ENCODE measurements at regions not wholly inside any gene's neighbourhood (a gene's known extent, or its start where the extent isn't known, plus 50 kb on each side); places are given as distances from the start of the nearest gene placed in this dataset.

GRCh38 chr2:48912110-48912509 lies 156.6 kb upstream of the LHCGR start:
- no peak for DNase-seq (ENCODE audit: low read depth)

DNA sequence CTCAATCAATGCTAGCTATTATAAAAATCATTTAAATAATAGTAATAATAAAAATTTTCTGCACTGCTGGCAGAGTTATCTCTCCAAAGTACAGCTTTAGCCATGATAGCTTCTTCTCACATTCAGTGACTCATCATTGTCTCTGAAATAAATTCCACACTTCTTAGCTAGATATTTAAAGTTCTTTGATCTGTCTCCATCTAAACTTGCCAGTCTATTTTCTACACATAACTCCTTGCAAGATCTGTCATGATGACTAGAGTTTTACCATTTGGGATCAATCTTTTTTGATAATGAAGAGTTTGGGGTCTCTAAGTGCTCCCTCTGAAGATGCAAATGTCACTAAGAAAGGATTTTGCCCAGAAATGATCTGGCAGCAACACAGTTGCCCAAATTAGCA lies 155.4 kb upstream of the LHCGR start:
- DNase-seq (ENCODE audit: low read depth) = no peak

DNA sequence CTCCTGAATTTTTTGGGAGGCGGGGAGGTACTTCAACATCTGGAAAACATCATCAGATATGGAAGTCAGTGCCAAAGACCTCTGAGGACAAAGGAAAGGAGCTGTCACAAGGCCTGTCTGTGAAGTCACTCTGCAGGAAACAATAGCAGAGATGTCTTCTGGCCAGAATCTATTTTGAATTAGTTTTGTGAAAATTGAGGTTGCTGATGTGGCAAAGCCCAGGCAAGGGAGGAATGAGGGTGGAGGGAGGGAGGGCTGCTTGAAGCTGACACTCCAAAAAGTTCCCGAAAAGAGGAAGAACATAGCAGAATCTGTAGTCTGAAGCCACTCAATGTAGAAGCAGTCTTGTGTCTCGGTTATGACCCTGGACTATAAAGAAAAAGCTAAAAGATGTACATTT lies 151.1 kb upstream of the LHCGR start:
- DNase-seq (ENCODE audit: low read depth) = no peak

DNA sequence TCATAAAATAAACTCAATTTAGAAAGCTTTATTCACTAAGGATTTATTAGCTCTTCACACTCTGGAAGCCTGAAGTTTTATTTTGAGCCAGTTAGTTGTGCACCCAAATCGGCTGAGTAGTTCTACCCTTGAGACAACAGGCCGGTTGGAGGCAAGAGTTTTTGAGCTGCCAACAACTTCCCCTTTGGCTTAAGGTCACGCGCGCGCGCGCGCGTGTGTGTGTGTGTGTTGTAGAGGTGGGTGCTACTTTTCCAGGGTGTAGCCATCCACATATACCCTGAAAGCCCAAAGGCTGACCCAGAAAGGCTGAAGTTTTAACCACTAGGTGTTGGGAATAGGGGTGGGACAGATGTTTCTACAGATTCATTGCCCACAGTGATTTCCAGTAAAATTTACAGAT lies 150.2 kb upstream of the LHCGR start:
- no peak for DNase-seq (ENCODE audit: low read depth)

DNA sequence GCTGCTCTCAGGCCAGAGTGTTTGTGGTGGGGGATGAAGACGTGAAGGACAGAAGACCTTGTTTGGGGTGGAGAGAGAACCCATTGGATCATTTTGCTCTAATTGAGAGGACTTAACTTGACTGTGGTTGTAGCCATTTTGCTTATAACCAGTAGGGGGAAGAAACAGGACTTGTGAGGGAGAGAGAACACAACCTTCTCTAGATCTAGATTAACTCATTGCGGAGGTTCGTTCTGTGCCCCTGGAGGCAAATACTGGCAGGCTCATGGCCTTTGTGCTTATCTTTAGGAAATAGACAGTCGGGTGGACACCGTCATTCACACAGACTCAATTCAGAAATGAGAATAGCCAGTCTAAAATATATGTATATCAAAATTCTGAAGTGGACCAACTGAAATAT lies 147.0 kb upstream of the LHCGR start:
- DNase-seq (ENCODE audit: low read depth) = no peak

GRCh38 chr2:48901416-48901815 lies 145.9 kb upstream of the LHCGR start:
- no peak for DNase-seq (ENCODE audit: low read depth)

DNA sequence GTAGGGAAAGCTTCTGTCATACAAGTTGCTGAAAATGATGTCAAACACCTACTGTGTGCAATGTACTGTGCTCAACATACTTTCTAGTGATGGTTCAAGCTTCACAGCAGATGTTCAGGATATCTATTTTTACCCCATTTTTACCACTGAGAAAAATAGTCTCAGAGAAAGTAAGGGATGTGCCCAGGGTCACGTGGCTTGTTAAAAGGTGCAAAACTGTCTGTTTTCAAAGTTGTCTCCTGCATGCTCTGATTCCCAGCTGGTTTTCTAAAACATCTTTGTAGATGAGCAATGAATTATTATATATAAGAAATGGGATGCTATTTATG lies 145.5 kb upstream of the LHCGR start:
- no peak for DNase-seq (ENCODE audit: low read depth)

GRCh38 chr2:48900321-48901014 lies 144.9 kb upstream of the LHCGR start:
- DNase-seq (ENCODE audit: low read depth) = peak; percentile 0

DNA sequence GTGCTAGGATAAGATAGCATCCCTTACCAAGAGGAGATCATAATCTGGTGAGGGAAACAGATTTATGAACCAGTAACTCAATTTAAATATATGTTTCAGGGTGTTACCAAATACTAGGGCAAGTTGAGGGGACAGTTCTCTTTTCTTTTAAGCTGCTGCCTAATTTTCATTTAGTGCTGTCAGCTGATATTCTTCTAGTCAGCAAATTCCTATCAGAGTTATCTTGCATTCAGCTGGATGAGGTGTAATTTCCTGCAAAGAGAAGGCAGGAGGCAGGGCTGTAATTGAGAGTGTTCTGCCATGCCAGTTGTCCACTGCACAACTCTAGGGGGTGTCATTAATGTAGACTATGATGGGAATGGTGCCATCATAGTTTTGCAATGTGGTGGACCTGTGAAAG lies 141.3 kb upstream of the LHCGR start:
- no peak for DNase-seq (ENCODE audit: low read depth)

DNA sequence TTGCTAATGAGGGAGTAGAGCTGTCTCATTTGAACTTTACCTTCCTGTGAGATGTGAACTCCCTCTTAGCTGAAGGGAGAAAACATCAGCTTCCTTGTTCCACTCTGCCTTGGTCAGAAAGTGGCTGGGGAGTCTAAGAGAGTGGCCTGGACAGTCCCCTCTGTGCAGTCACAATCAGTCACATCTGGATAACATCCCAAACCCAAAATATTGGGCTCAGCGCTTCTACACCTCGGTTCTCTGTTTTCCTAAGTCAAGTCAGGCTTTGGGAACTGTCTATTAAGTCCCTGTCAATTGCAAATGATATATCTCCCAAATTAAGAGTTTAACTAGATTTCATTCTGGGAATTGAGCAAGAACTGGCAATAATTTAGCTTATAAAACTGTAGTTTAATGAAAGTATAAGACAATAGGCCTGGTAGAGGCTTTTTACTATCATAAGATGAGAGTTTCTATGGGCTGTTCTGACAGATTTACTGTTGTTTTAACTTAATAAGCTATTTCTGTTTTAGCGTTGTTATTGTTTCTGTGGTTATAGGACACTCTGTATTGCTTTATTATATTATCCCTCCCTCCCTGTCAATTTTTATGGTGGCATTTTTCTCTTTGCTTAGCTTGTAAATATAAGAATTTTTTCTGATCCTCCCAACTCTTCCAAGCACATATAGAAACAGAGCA lies 135.1 kb upstream of the LHCGR start:
- DNase-seq (ENCODE audit: low read depth) = no peak

- DNase-seq (ENCODE audit: low read depth) = no peak
Measured at GRCh38 chr2:48888066-48888465, 132.5 kb upstream of the LHCGR start.

- no peak for DNase-seq (ENCODE audit: low read depth)
Measured at GRCh38 chr2:48886919-48887318, 131.4 kb upstream of the LHCGR start.

DNA sequence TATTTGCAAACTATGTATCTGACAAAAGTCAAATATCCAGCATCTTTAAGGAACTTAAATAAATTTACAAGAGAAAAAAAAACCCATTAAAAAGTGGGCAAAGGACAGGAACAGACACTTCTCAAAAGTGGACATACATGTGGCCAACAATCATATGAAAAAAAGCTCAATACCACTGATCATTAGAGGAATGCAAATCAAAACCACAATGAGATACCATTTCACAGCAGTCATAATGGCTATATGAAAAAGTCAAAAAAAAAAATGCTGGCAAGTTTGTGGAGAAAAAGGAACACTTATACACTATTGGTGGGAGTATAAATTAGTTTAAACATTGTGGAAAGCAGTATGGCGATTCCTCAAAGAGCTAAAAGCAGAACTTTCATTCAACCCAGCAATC lies 130.3 kb upstream of the LHCGR start:
- DNase-seq (ENCODE audit: low read depth) = no peak

- no peak for DNase-seq (ENCODE audit: low read depth)
Measured at GRCh38 chr2:48883661-48884060, 128.1 kb upstream of the LHCGR start.

- DNase-seq (ENCODE audit: low read depth) = no peak
Measured at GRCh38 chr2:48874282-48874681, 118.8 kb upstream of the LHCGR start.

- no peak for DNase-seq (ENCODE audit: low read depth)
Measured at GRCh38 chr2:48873666-48874065, 118.1 kb upstream of the LHCGR start.

DNA sequence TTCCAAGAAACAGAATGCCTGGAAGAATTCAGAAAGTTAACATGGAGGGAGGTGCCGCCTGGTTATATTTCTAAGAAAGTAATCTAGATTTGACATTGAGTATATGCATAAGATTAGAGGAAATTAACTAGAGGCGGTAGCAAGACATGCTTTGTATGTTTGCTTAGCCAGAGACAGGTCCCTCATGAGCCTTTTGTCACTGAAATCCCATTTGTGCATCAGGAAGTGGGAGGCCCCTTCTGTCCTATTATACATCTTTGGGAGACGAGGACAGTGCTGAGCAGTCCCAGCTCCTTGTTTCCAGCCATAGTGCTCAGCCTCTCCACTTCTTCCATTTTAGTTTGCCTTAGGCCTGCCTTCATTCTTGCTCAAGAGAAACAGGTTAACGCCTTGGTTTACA lies 115.4 kb upstream of the LHCGR start:
- DNase-seq (ENCODE audit: low read depth) = no peak

DNA sequence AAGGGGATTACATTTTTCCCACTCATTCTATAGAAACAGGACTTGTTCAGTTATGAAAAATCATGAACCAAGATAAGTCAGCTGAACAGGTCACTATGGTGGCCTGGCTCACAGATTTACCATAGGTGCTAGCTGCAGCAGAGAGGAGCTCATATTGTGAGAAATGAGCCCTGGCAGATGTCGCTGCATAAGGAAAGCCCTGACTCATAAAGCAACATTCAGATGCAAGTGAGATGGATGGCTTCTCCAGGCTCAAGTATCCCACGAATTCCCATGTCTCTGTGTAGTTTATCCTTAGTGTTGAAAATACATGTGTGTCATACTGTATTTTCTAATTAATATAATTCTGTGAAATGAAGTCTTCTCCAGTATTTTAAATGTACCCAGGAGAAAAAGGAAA lies 115.0 kb upstream of the LHCGR start:
- no peak for DNase-seq (ENCODE audit: low read depth)

DNA sequence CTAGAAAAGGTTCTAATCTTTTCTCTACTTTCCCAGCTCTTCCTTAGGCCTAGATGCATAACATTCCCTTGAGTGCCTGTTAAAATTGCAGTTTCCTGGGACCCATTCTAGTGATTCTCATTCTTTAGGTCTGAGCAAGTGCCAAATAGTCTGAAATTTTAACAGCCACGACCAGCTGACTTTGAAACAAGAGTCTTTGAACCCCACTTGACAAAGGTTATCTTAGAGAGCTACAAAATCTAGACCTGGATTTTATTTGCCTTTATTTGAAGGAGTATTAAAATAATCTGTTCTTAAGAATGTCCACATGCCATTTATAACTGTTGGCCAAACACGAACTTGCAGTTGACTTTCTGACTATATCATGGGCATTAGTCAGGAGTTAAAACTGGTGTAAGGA lies 110.2 kb upstream of the LHCGR start:
- no peak for DNase-seq (ENCODE audit: low read depth)

GRCh38 chr2:48860380-48860779 lies 104.9 kb upstream of the LHCGR start:
- no peak for DNase-seq (ENCODE audit: low read depth)

GRCh38 chr2:48856657-48857056 lies 101.1 kb upstream of the LHCGR start:
- no peak for DNase-seq (ENCODE audit: low read depth)

- no peak for DNase-seq (ENCODE audit: low read depth)
Measured at GRCh38 chr2:48856144-48856543, 100.6 kb upstream of the LHCGR start.

DNA sequence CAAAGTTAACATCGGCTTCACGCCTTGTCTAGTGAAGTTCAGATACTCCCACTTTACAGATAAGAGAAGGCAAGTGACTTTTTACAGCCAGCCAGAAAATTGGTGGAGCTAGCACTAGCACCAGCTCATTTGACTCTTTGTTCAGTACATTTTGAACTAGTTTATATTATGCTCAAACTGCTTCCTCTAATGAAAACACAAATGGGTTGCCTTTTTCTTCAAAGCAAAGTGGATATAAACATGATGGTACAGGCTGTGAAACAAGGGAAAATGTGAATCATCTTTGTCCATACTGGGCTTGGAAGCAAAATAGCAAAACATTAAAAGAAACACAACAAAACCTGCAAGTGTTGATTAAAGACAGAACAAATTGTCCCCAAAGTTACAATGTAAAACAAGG lies 99.6 kb upstream of the LHCGR start:
- no peak for DNase-seq (ENCODE audit: low read depth)

DNA sequence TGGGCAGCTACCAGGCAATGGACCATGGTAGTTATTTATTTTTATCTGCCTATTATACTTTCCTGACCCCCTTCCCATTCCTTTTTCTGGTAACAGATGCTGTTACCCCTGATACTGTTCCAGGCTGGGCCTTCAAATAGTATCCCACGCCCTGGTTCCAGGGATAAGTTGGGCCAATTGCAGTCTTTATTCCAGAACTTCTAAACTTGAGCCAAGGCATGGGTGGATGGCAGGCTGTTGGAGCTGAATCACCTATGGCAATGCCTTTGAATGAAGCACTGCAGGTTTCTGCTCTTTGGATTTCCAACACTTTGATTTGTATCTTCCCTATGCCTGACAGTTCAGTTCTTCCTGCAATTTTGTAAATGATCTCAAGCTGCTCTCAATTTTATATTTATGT lies 99.2 kb upstream of the LHCGR start:
- DNase-seq (ENCODE audit: low read depth) = no peak
